Lung (tissue), 11 donors: ENCODE measurements at regions not wholly inside any gene's neighbourhood (a gene's known extent, or its start where the extent isn't known, plus 50 kb on each side); places are given as distances from the start of the nearest gene placed in this dataset.

Experiments used
- ATAC-seq: fragments of 200-7000 bp; cut with Tn5 transposase; one replicate; pipeline ENCODE4 v1.9.1; 2020; ENCODE audit warnings: moderate number of reproducible peaks; ENCODE audit not compliant: insufficient read depth, low FRiP score
- DNase-seq, 3 donors: peaks; one replicate each; pipeline ENCODE4 v3.0.0-alpha.2; 2013 to 2017
- H3K27ac ChIP-seq, 2 donors: one replicate each; pipeline ENCODE4 v1.5.1; 2013; ENCODE audit warnings: mild to moderate bottlenecking in 2 of 2, moderate library complexity in 2 of 2, control low read depth in 1 of 2, inconsistent platforms in 1 of 2, low read depth in 1 of 2, low read length in 1 of 2
- H3K27me3 ChIP-seq, 3 donors: one replicate each; pipeline ENCODE4 v1.5.1; 2013; ENCODE audit warnings: low read length in 2 of 3; ENCODE audit not compliant: control insufficient read depth in 3 of 3, insufficient read depth in 3 of 3
- H3K36me3 ChIP-seq, 4 donors: one replicate each; pipeline ENCODE4 v1.5.1; 2013; ENCODE audit warnings: low read length in 4 of 4, mild to moderate bottlenecking in 1 of 4, moderate library complexity in 1 of 4; ENCODE audit not compliant: control insufficient read depth in 4 of 4, insufficient read depth in 4 of 4
- H3K4me1 ChIP-seq, 5 donors: one replicate each; pipeline ENCODE4 v1.5.1; 2013; ENCODE audit warnings: low read length in 5 of 5, mild to moderate bottlenecking in 2 of 5, moderate library complexity in 1 of 5; ENCODE audit not compliant: control insufficient read depth in 5 of 5, insufficient read depth in 5 of 5
- H3K4me3 ChIP-seq: one replicate; pipeline ENCODE4 v1.5.1; 2013; ENCODE audit warnings: mild to moderate bottlenecking, control low read depth, moderate library complexity
- H3K9ac ChIP-seq, 2 donors: one replicate each; pipeline ENCODE4 v1.5.1; 2013; ENCODE audit warnings: low read length in 2 of 2, control low read depth in 1 of 2; ENCODE audit not compliant: insufficient read depth in 1 of 2
- H3K9me3 ChIP-seq, 4 donors: one replicate each; pipeline ENCODE4 v1.5.1; 2013; ENCODE audit warnings: low read length in 3 of 4, mild to moderate bottlenecking in 1 of 4, moderate library complexity in 1 of 4; ENCODE audit not compliant: control insufficient read depth in 4 of 4, insufficient read depth in 3 of 4
- WGBS, 2 donors: extraction: QIAGEN DNeasy Blood & Tissue Kit; methylation state at CpG; one replicate each; pipeline ENCODE4 v1.1.7; 2013; 5-methylcytosine and 5-hydroxymethylcytosine counted together
- TF ChIP-seq, protein P1 (sequence below): IDR thresholded peaks from 2 replicates; pipeline ENCODE4 v1.5.1; 2012; ENCODE audit warnings: mild to moderate bottlenecking; ENCODE audit errors: control extremely low read depth, extremely low read depth
- donor health status: control.
- donor health status: control.
- donor health status: Bipolar disorder and iron deficiency.
- donor health status: healthy.
- donor health status: DM: yes; HTN: yes; CAD: no.

DNA sequence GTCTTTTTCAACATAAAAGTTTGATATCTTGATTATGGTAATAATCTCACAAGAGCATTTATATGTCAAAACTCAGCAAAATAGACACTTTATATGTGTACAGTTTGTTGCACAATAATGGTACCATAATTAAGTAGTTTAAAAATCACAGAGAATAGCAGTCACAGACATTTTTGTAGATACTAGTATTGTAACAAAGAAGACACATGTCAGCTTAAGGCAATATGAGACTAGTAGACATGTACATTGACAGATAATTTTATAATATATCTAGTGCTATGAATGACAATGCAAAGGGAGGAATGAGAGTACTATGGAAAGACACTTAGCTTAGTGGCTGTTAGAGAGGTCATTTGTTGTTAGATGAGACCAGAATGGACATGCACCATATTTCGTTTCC, 1490.6 kb upstream of the CDH6 start:
- H3K9me3 ChIP-seq = peaks cover 0 to 5% (median 1%) of the 10 kb centered on the region in 4 donors

GRCh38 chr5:29701600-29701999, 1491.9 kb upstream of the CDH6 start:
- 87 to 90% methylated on average over 4 of the region's 4 CpGs for WGBS, 2 donors

More for the DNA sequence above, 1490.6 kb upstream of the CDH6 start:
- Histone ChIP-seq H3K4me3 (no peak overlapping the region), H3K4me1 (no peaks in the 10 kb centered on the region), H3K27ac (no peak overlapping the region), H3K36me3 (no peaks in the 10 kb centered on the region), H3K9ac (no peak overlapping the region), H3K27me3 (no peaks in the 10 kb centered on the region)
- ATAC-seq (no peak), DNase-seq (no peak)
- TF ChIP-seq, protein P1, sequence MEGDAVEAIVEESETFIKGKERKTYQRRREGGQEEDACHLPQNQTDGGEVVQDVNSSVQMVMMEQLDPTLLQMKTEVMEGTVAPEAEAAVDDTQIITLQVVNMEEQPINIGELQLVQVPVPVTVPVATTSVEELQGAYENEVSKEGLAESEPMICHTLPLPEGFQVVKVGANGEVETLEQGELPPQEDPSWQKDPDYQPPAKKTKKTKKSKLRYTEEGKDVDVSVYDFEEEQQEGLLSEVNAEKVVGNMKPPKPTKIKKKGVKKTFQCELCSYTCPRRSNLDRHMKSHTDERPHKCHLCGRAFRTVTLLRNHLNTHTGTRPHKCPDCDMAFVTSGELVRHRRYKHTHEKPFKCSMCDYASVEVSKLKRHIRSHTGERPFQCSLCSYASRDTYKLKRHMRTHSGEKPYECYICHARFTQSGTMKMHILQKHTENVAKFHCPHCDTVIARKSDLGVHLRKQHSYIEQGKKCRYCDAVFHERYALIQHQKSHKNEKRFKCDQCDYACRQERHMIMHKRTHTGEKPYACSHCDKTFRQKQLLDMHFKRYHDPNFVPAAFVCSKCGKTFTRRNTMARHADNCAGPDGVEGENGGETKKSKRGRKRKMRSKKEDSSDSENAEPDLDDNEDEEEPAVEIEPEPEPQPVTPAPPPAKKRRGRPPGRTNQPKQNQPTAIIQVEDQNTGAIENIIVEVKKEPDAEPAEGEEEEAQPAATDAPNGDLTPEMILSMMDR = no peak
- 70 to 79% methylated on average over 1 of the region's 1 CpG for WGBS, 2 donors

DNA sequence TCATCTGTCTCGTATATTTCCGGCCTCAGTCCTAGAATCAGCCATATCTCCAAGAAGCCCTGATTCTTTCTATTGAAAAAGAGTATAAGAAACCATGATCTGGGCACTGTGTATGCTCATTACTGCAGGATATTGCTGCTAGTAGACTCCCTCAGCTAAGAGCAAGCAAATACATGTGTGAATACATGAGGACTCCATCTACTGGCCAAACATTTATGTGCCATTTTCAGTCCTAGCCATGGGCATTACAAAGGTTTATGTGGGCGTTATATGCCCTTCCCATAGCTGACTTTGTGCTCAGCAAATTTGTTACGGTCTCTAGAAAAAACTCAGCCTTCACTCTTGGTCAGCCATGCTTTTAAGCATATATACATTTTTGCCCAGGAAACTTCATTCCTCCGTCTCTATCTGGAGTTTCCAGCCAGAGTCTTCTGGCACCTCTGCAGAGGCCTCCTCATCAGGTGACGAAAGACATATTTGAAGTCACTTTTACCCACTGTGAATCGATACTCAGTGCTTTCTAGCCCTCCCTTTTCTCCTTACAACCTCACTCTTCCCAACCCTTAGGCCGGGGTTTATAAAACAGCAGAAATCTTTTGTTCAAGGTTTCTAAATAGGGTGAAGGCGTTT, 1495.6 kb upstream of the CDH6 start:
- H3K4me1 ChIP-seq = no peaks in the 10 kb centered on the region
- no peak for ATAC-seq
- WGBS, 2 donors = 67 to 79% methylated on average over 9 of the region's 9 CpGs
- H3K4me3 ChIP-seq = no peak overlapping the region
- no peaks in the 10 kb centered on the region for H3K36me3 ChIP-seq
- no peak overlapping the region for H3K27ac ChIP-seq
- peaks cover 0 to 11% (median 1%) of the 10 kb centered on the region in 4 donors for H3K9me3 ChIP-seq
- DNase-seq = peak in 1 of 3 donors; percentile 11
- TF ChIP-seq, protein P1 = no peak
- H3K9ac ChIP-seq = no peak overlapping the region
- no peaks in the 10 kb centered on the region for H3K27me3 ChIP-seq

More at GRCh38 chr5:29701600-29701999, 1491.9 kb upstream of the CDH6 start:
- Histone ChIP-seq H3K27me3 (no peaks in the 10 kb centered on the region), H3K9me3 (peaks cover 0 to 11% (median 1%) of the 10 kb centered on the region in 4 donors), H3K36me3 (no peaks in the 10 kb centered on the region), H3K4me3 (no peak overlapping the region), H3K4me1 (no peaks in the 10 kb centered on the region), H3K9ac (no peak overlapping the region), H3K27ac (no peak overlapping the region)
- ATAC-seq = no peak
- TF ChIP-seq, protein P1 = no peak
- DNase-seq = no peak

DNA sequence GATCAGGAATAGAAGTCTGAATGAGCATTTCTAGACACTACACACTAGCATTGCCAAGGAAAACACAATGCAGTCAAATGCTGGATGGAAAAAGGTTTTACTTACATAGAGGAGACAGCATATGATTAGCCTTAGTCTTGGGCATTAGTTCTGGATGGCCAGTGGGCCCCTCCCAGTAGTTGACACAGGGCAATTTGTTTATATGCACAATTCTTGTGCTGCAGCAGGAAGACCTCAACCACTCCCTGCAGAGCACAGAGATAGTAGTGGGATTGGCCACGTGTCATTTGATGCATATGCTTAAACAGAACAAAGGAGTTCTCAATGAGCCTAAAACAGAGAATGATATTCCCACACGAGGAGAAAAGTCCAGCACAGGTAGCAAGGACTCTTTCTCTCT, 1496.2 kb upstream of the CDH6 start:
- DNase-seq (no peak), ATAC-seq (no peak)
- no peaks in the 10 kb centered on the region for H3K27me3 ChIP-seq
- H3K9ac ChIP-seq = no peak overlapping the region
- no peaks in the 10 kb centered on the region for H3K36me3 ChIP-seq
- H3K9me3 ChIP-seq = peaks cover 0 to 11% (median 1%) of the 10 kb centered on the region in 4 donors
- no peak overlapping the region for H3K27ac ChIP-seq
- no peak overlapping the region for H3K4me3 ChIP-seq
- TF ChIP-seq, protein P1 = no peak
- 55 to 77% methylated on average over 2 of the region's 2 CpGs for WGBS, 2 donors
- H3K4me1 ChIP-seq = no peaks in the 10 kb centered on the region
